A673 (cell line): ENCODE measurements at regions not wholly inside any gene's neighbourhood (a gene's known extent, or its start where the extent isn't known, plus 50 kb on each side); places are given as distances from the start of the nearest gene placed in this dataset.
"Not testable (repeated sequence)": the region's sequence is repeated elsewhere in the genome, so short reads cannot be mapped to it uniquely, and the experiment has no call there.

Experiments used
- BruUV-seq: library from RNA; stranded (reverse); fragments of 400-500 nt; replicated peaks from 2 replicates; lab custom pipeline; 2021; lab: Mats Ljungman, UMichigan
- CTCF ChIA-PET: fragments of 300-600 bp; sonication (Branson Sonifier 250); formaldehyde crosslinking; loops from one replicate; lab custom pipeline; 2022; ENCODE audit warnings: antibody characterized with exemption; lab: Charles Lee
- POLR2A ChIA-PET: fragments of 300-600 bp; sonication (Branson Sonifier 250); formaldehyde crosslinking; loops from one replicate; lab custom pipeline; 2022; ENCODE audit warnings: antibody characterized with exemption; ENCODE audit not compliant: low non-redundant PET; lab: Charles Lee
- DNase-seq: peaks from one replicate; pipeline ENCODE4 v3.0.0-alpha.2; 2015; ENCODE audit warnings: low spot score
- H3K27ac ChIP-seq: fragments of 200-600 bp; sonication (generic); 2 replicates; pipeline ENCODE4 v1.5.1; 2016; ENCODE audit warnings: mixed run types, low read depth, mild to moderate bottlenecking, mixed read lengths, antibody characterized with exemption, low read length; ENCODE audit not compliant: poor library complexity, severe bottlenecking
- H3K27me3 ChIP-seq: fragments of 200-600 bp; sonication (generic); replicated peaks from 2 replicates; pipeline ENCODE4 v1.6.1; 2017; ENCODE audit warnings: mixed run types, low read depth, mild to moderate bottlenecking, mixed read lengths, antibody characterized with exemption, low read length; ENCODE audit not compliant: insufficient read depth, poor library complexity
- H3K36me3 ChIP-seq: fragments of 200-600 bp; sonication (generic); 2 replicates; pipeline ENCODE4 v1.6.1; 2016; ENCODE audit warnings: mixed run types, mild to moderate bottlenecking, mixed read lengths, antibody characterized with exemption, low read length; ENCODE audit not compliant: insufficient read depth, poor library complexity, severe bottlenecking
- H3K4me1 ChIP-seq: fragments of 200-600 bp; sonication (generic); 2 replicates; pipeline ENCODE4 v1.6.1; 2017; ENCODE audit warnings: mixed run types, mild to moderate bottlenecking, mixed read lengths, antibody characterized with exemption, low read length; ENCODE audit not compliant: insufficient read depth, poor library complexity, severe bottlenecking
- H3K4me3 ChIP-seq: fragments of 200-600 bp; sonication (generic); 2 replicates; pipeline ENCODE4 v1.5.1; 2016; ENCODE audit warnings: low read depth, mixed run types, mild to moderate bottlenecking, mixed read lengths, low read length; ENCODE audit not compliant: poor library complexity, severe bottlenecking
- H3K9me3 ChIP-seq: fragments of 200-600 bp; sonication (generic); 2 replicates; pipeline ENCODE4 v1.6.1; 2016; ENCODE audit warnings: mixed run types, low read depth, mild to moderate bottlenecking, mixed read lengths, antibody characterized with exemption, low read length; ENCODE audit not compliant: poor library complexity, severe bottlenecking
- EZH2 ChIP-seq: fragments of 200-600 bp; sonication (generic); IDR thresholded peaks from 2 replicates; pipeline ENCODE4 v1.6.1; 2017; ENCODE audit warnings: borderline replicate concordance, low read depth, mild to moderate bottlenecking, mixed read lengths, antibody characterized with exemption, low read length; ENCODE audit not compliant: poor library complexity, severe bottlenecking
- intact Hi-C: fragments of 100-400 bp; cut with micrococcal nuclease; formaldehyde crosslinking; loops from one replicate; pipeline ENCODE4 v1.10.0; 2022; ENCODE audit not compliant: unreplicated experiment
- TF ChIP-seq, protein P1 (sequence below): fragments of 300-800, 200-600 bp; sonication (generic); conservative IDR thresholded peaks from 2 replicates; pipeline ENCODE4 v1.5.1; 2017; ENCODE audit warnings: low read depth, mild to moderate bottlenecking, antibody characterized with exemption, low read length, moderate library complexity, mixed read lengths

DNA sequence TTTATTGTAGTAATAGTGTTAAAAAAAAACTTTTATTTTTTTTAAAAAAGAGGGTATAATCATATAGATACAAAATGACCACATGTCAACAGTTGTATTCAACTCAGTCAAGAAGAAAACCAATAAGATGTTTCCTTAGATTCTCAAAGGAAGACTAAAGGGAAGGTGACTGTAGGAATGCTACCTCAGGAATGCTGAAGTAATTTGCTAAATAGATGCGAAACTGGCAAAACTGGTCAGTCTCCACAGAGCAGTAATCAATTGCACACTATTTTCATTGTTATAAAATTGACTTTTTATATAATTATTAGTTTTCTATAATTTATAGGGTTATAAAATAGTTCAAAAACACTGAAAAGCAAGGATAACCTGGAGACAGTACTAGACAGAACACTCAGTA, 204.8 kb downstream of the GABRG2 start:
- no peaks in the 10 kb centered on the region for H3K9me3 ChIP-seq
- BruUV-seq, result no TSS peak
- H3K27ac ChIP-seq, result no peak overlapping the region
- TF ChIP-seq EZH2, result no peak
- TF ChIP-seq, protein P1, sequence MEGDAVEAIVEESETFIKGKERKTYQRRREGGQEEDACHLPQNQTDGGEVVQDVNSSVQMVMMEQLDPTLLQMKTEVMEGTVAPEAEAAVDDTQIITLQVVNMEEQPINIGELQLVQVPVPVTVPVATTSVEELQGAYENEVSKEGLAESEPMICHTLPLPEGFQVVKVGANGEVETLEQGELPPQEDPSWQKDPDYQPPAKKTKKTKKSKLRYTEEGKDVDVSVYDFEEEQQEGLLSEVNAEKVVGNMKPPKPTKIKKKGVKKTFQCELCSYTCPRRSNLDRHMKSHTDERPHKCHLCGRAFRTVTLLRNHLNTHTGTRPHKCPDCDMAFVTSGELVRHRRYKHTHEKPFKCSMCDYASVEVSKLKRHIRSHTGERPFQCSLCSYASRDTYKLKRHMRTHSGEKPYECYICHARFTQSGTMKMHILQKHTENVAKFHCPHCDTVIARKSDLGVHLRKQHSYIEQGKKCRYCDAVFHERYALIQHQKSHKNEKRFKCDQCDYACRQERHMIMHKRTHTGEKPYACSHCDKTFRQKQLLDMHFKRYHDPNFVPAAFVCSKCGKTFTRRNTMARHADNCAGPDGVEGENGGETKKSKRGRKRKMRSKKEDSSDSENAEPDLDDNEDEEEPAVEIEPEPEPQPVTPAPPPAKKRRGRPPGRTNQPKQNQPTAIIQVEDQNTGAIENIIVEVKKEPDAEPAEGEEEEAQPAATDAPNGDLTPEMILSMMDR, result no peak
- H3K36me3 ChIP-seq, result no peaks in the 10 kb centered on the region
- no peaks in the 10 kb centered on the region for H3K27me3 ChIP-seq
- POLR2A ChIA-PET, result no interaction called here
- no peak overlapping the region for H3K4me3 ChIP-seq
- CTCF ChIA-PET, result no interaction called here
- intact Hi-C loops, result no loop called here
- H3K4me1 ChIP-seq, result no peaks in the 10 kb centered on the region
- no peak for DNase-seq

DNA sequence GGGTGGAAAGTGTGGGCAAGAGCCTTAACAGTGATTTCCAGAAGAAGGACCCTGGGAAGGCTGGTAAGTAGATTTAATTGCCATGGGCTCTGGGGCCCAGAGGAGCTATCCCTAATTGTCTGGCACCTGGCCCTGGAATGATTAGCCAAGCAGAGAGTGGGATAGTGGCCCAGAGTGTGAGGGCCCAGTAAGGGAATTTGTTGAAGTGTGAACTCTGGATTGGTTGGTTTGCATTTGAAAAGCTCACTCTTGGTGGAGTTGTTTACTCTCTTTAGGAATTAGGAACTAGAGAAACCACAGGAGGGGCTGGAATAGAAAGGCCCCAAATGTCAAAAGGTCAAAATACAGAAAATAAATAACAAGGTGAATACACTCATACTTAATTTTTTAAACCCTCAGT, 207.1 kb downstream of the GABRG2 start:
- DNase-seq, result no peak
- intact Hi-C loops, result no loop called here
- no peak overlapping the region for H3K4me3 ChIP-seq
- ChIA-PET POLR2A (no interaction called here), CTCF (no interaction called here)
- no peaks in the 10 kb centered on the region for H3K4me1 ChIP-seq
- H3K27me3 ChIP-seq, result no peaks in the 10 kb centered on the region
- H3K27ac ChIP-seq, result no peak overlapping the region
- no peaks in the 10 kb centered on the region for H3K9me3 ChIP-seq
- TF ChIP-seq, protein P1, result no peak
- no peak for TF ChIP-seq EZH2
- no TSS peak for BruUV-seq
- H3K36me3 ChIP-seq, result no peaks in the 10 kb centered on the region

DNA sequence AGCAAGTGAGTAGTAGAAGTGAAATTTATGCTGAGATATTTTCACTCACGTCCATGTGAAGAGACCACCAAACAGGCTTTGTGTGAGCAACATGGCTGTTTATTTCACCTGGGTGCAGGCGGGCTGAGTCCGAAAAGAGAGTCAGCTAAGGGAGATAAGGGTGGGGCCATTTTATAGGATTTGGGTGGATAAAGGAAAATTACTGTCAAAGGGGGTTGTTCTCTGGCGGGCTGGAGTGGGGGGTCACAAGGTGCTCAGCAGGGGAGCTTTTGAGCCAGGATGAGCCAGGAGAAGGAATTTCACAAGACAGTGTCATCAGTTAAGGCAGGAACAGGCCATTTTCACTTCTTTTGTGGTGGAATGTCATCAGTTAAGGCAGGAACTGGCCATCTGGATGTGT, 207.8 kb downstream of the GABRG2 start:
- H3K27me3 ChIP-seq, DNase-seq, H3K27ac ChIP-seq, H3K4me3 ChIP-seq, POLR2A ChIA-PET, intact Hi-C loops, BruUV-seq, CTCF ChIA-PET, H3K36me3 ChIP-seq, H3K4me1 ChIP-seq, H3K9me3 ChIP-seq: not testable (repeated sequence)

DNA sequence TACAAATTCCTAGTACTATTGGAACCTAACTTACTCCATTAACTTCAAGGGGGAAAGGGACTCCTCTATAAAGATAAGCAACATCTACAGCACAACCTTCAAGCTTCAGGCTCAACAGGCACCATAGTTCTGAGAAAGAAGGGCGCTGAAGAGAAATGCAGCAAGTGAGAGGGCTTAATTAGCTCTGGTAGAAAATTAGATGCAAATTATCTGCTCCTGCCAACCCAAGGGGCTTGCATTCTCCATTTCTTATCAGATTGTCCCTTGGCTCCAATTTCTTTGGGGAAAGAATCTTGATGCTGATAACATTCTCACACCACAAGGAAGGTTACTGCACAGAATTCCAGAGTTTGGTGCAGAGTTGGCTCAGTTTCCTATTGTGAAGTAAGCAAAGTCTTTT, 214.6 kb downstream of the GABRG2 start:
- CTCF ChIA-PET, result no interaction called here
- intact Hi-C loops, result no loop called here
- no TSS peak for BruUV-seq

More for the DNA sequence above, 214.6 kb downstream of the GABRG2 start:
- no peak overlapping the region for H3K27ac ChIP-seq
- H3K9me3 ChIP-seq, result no peaks in the 10 kb centered on the region
- no peaks in the 10 kb centered on the region for H3K27me3 ChIP-seq
- H3K36me3 ChIP-seq, result no peaks in the 10 kb centered on the region
- POLR2A ChIA-PET, result no interaction called here
- no peak overlapping the region for H3K4me3 ChIP-seq
- H3K4me1 ChIP-seq, result no peaks in the 10 kb centered on the region
- no peak for DNase-seq
- TF ChIP-seq EZH2, result no peak
- TF ChIP-seq, protein P1, result no peak
